ENCODE measurements at regions not wholly inside any gene's neighbourhood (a gene's known extent, or its start where the extent isn't known, plus 50 kb on each side); places are given as distances from the start of the nearest gene placed in this dataset.

DNA sequence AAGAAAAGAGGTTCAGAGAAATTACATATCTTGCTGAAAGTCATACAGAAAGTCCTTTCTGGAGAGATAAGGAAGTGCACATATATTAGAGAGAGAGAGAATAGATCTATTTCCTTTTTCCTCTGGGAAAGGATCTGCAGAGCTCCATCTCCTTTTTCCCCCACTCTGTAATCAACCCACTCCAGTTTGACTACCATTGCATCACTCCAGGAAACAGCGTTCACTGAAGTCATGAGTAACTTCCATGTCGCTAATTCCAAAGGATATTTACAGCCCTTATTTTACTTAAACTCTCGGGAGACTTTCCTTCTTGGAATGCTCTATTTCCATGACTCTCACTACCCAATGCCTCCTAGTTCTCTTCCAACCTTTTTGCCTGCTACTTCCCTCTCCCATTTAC lies 72.5 kb upstream of the PARP11 start:
- H3K4me2 ChIP-seq (ENCODE audit: low read depth, low read length) = no peak overlapping the region
- TF ChIP-seq CHD2 (IDR thresholded peaks at IDR 0.05; ENCODE audit: low read depth, low read length) (no peak), CEBPB (IDR thresholded peaks at IDR 0.05; ENCODE audit: borderline replicate concordance, low read depth, low read length) (peak; percentile 11; the same call in 1 of the 2 replicates)
- no peak overlapping the region for H3K9ac ChIP-seq (ENCODE audit: insufficient read depth, low read depth, low read length)
- H3K4me3 ChIP-seq (replicated peaks in 1 of 3; ENCODE audit: insufficient read depth in 1 of 3, low read depth in 2 of 3, low read length in 3 of 3) = no peak overlapping the region
- ATAC-seq (no peak), FAIRE-seq (no peak), DNase-seq (ENCODE audit: low spot score) (no peak)
- ChIA-PET POLR2A (no interaction called here), CTCF (ENCODE audit: low intra/inter-chr PET ratio, low total read pairs) (no interaction called here)
- no peaks in the 10 kb centered on the region for H3K36me3 ChIP-seq (replicated peaks in 1 of 2; ENCODE audit: control insufficient read depth in 1 of 2, insufficient read depth in 2 of 2, low read length in 2 of 2)
- 22% methylated on average over 3 of the region's 3 CpGs for WGBS (ENCODE audit: low lambda C conversion rate)
- H2AFZ ChIP-seq (ENCODE audit: low read length) = no peak overlapping the region
- H4K20me1 ChIP-seq (ENCODE audit: insufficient read depth, low read length) = no peaks in the 10 kb centered on the region
- in situ Hi-C loops (cut with HindIII; ENCODE audit: extremely low pct_ligation_motif_present, low pct_unique_long_range_greater_than_20kb) = no loop called here
- peaks cover 4 to 33% of the 10 kb centered on the region in 2 experiments; a peak in 4 of 5 replicates for H3K27me3 ChIP-seq (ENCODE audit: control insufficient read depth in 1 of 2, insufficient read depth in 2 of 2, low read length in 2 of 2)
- no peaks in the 10 kb centered on the region for H3K79me2 ChIP-seq (ENCODE audit: insufficient read depth, low read length)
- H3K4me1 ChIP-seq (ENCODE audit: insufficient read depth, low read length) = no peaks in the 10 kb centered on the region
- no TSS peak for BruUV-seq (replicated peaks)
- intact Hi-C loops (cut with micrococcal nuclease; ENCODE audit: unreplicated experiment) = no loop called here
- H3K9me3 ChIP-seq (ENCODE audit: low read length) = no peaks in the 10 kb centered on the region
- no peak overlapping the region for H3K27ac ChIP-seq (ENCODE audit: extremely low read length, insufficient read depth, low read length)

DNA sequence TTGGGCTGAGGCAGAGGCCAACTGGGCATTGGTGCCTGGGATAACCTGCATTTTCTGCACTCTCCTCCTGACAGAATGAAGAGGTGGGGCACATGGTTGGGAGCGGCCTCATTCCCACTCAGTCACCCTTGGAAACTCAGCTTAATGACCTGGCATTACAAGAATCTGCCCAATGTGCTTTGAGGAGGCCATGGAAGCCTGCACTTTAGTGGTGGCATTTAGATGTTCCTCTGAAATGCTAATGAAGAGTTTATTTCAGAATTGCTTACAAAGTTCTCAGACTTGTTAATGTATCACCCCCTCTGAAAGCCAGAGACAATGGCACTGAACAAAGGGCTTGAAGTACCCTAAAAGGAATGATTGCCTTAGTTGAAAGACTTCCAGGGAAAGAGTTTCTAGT lies 71.4 kb upstream of the PARP11 start:
- no peak overlapping the region for H3K4me3 ChIP-seq (replicated peaks in 1 of 3; ENCODE audit: insufficient read depth in 1 of 3, low read depth in 2 of 3, low read length in 3 of 3)
- BruUV-seq (replicated peaks) = no TSS peak
- H3K9me3 ChIP-seq (ENCODE audit: low read length) = no peaks in the 10 kb centered on the region
- TF ChIP-seq ETV5 (CRISPR knock-in tag; IDR thresholded peaks at IDR 0.05; ENCODE audit: borderline replicate concordance) (no peak), FOXA3 (CRISPR knock-in tag; IDR thresholded peaks at IDR 0.05) (no peak), BRD4 (CRISPR knock-in tag; IDR thresholded peaks at IDR 0.05) (no peak), CBX5 (CRISPR knock-in tag; IDR thresholded peaks at IDR 0.05; ENCODE audit: borderline replicate concordance) (no peak), KLF16 (CRISPR knock-in tag; IDR thresholded peaks at IDR 0.05) (no peak), MBNL3 (CRISPR knock-in tag; conservative IDR thresholded peaks at IDR 0.05) (no peak), MTA1 (CRISPR knock-in tag; IDR thresholded peaks at IDR 0.05; ENCODE audit: borderline replicate concordance) (no peak), SETDB1 (CRISPR knock-in tag; IDR thresholded peaks at IDR 0.05; ENCODE audit: borderline replicate concordance) (no peak), NFE2L2 (IDR thresholded peaks at IDR 0.05; ENCODE audit: low read length) (no peak), ZNF431 (CRISPR knock-in tag; IDR thresholded peaks at IDR 0.05; ENCODE audit: borderline replicate concordance, low read depth) (no peak)
- TF ChIP-seq, protein P1, sequence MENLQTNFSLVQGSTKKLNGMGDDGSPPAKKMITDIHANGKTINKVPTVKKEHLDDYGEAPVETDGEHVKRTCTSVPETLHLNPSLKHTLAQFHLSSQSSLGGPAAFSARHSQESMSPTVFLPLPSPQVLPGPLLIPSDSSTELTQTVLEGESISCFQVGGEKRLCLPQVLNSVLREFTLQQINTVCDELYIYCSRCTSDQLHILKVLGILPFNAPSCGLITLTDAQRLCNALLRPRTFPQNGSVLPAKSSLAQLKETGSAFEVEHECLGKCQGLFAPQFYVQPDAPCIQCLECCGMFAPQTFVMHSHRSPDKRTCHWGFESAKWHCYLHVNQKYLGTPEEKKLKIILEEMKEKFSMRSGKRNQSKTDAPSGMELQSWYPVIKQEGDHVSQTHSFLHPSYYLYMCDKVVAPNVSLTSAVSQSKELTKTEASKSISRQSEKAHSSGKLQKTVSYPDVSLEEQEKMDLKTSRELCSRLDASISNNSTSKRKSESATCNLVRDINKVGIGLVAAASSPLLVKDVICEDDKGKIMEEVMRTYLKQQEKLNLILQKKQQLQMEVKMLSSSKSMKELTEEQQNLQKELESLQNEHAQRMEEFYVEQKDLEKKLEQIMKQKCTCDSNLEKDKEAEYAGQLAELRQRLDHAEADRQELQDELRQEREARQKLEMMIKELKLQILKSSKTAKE (CRISPR knock-in tag; IDR thresholded peaks at IDR 0.05; ENCODE audit: borderline replicate concordance) = no peak
- TF ChIP-seq, protein P2, sequence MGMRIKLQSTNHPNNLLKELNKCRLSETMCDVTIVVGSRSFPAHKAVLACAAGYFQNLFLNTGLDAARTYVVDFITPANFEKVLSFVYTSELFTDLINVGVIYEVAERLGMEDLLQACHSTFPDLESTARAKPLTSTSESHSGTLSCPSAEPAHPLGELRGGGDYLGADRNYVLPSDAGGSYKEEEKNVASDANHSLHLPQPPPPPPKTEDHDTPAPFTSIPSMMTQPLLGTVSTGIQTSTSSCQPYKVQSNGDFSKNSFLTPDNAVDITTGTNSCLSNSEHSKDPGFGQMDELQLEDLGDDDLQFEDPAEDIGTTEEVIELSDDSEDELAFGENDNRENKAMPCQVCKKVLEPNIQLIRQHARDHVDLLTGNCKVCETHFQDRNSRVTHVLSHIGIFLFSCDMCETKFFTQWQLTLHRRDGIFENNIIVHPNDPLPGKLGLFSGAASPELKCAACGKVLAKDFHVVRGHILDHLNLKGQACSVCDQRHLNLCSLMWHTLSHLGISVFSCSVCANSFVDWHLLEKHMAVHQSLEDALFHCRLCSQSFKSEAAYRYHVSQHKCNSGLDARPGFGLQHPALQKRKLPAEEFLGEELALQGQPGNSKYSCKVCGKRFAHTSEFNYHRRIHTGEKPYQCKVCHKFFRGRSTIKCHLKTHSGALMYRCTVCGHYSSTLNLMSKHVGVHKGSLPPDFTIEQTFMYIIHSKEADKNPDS (CRISPR knock-in tag; IDR thresholded peaks at IDR 0.05) = no peak
- peaks cover 2 to 26% of the 10 kb centered on the region in 2 experiments; a peak in 4 of 5 replicates for H3K27me3 ChIP-seq (ENCODE audit: control insufficient read depth in 1 of 2, insufficient read depth in 2 of 2, low read length in 2 of 2)
- DNase-seq (ENCODE audit: low spot score) (no peak), FAIRE-seq (no peak), ATAC-seq (no peak)
- ChIA-PET POLR2A (no interaction called here), CTCF (ENCODE audit: low intra/inter-chr PET ratio, low total read pairs) (no interaction called here)
- H2AFZ ChIP-seq (ENCODE audit: low read length) = no peak overlapping the region
- no peaks in the 10 kb centered on the region for H3K36me3 ChIP-seq (replicated peaks in 1 of 2; ENCODE audit: control insufficient read depth in 1 of 2, insufficient read depth in 2 of 2, low read length in 2 of 2)
- H3K4me1 ChIP-seq (ENCODE audit: insufficient read depth, low read length) = no peaks in the 10 kb centered on the region
- no peaks in the 10 kb centered on the region for H4K20me1 ChIP-seq (ENCODE audit: insufficient read depth, low read length)
- H3K4me2 ChIP-seq (ENCODE audit: low read depth, low read length) = no peak overlapping the region
- in situ Hi-C loops (cut with HindIII; ENCODE audit: extremely low pct_ligation_motif_present, low pct_unique_long_range_greater_than_20kb) = no loop called here
- intact Hi-C loops (cut with micrococcal nuclease; ENCODE audit: unreplicated experiment) = no loop called here
- H3K27ac ChIP-seq (ENCODE audit: extremely low read length, insufficient read depth, low read length) = no peak overlapping the region
- no CpG with 5 or more reads among the region's 1 CpG for WGBS (ENCODE audit: low lambda C conversion rate)
- H3K9ac ChIP-seq (ENCODE audit: insufficient read depth, low read depth, low read length) = no peak overlapping the region
- no peaks in the 10 kb centered on the region for H3K79me2 ChIP-seq (ENCODE audit: insufficient read depth, low read length)
